DND-41 (cell line): ENCODE measurements at regions not wholly inside any gene's neighbourhood (a gene's known extent, or its start where the extent isn't known, plus 50 kb on each side); places are given as distances from the start of the nearest gene placed in this dataset.

Source experiments
- EZH2 ChIP-seq: IDR thresholded peaks from 3 replicates; pipeline ENCODE4 v1.6.1; 2012; ENCODE audit warnings: borderline replicate concordance, low read depth, mild to moderate bottlenecking, moderate library complexity, low read length, inconsistent platforms; ENCODE audit not compliant: severe bottlenecking
- TF ChIP-seq, protein P1 (sequence below): IDR thresholded peaks from 2 replicates; pipeline ENCODE4 v1.5.1; 2012; ENCODE audit warnings: borderline replicate concordance, low read length, moderate library complexity, mild to moderate bottlenecking; ENCODE audit not compliant: poor library complexity, severe bottlenecking; ENCODE audit errors: extremely low read depth

DNA sequence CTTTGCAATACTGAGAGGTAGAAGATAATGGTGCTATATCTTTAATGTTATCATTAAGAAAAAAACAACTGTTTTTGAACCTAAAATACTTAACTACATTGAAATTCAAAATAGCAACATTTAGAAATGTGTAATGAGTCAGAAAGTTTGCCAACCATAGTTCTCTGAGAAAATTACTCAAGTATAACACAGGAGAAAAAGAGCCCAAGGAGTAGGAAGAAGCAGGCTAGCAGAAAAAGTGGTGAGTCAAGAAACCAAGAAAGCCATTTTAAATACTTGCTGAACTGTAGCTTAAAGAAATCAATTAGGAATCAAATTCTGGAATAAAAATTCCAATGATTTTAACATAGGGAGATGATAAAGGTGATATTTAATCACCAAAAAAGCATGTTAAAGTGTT is 181.0 kb upstream of the RSPO3 start:
- TF ChIP-seq, protein P1, sequence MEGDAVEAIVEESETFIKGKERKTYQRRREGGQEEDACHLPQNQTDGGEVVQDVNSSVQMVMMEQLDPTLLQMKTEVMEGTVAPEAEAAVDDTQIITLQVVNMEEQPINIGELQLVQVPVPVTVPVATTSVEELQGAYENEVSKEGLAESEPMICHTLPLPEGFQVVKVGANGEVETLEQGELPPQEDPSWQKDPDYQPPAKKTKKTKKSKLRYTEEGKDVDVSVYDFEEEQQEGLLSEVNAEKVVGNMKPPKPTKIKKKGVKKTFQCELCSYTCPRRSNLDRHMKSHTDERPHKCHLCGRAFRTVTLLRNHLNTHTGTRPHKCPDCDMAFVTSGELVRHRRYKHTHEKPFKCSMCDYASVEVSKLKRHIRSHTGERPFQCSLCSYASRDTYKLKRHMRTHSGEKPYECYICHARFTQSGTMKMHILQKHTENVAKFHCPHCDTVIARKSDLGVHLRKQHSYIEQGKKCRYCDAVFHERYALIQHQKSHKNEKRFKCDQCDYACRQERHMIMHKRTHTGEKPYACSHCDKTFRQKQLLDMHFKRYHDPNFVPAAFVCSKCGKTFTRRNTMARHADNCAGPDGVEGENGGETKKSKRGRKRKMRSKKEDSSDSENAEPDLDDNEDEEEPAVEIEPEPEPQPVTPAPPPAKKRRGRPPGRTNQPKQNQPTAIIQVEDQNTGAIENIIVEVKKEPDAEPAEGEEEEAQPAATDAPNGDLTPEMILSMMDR: no peak
- TF ChIP-seq EZH2: no peak
